ENCODE measurements at regions not wholly inside any gene's neighbourhood (a gene's known extent, or its start where the extent isn't known, plus 50 kb on each side); places are given as distances from the start of the nearest gene placed in this dataset.

DNA sequence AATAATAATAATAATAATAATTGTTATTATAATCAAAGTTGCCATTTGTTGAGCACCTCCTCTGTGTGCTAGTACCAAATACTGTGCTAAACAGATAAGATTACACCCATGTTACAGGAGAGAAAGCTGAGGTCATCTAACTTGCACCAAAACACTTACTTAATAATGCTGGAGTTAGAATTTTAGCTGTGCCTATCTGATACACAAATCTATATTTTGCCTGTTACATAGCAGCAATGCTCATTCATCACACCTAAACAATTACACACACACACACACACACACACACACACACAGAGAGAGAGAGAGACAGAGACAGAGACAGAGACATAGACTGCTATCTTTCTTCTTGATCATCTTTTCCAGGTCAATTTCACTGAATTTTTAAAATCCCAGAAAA lies 170.9 kb upstream of the KLF3 start:
- Histone ChIP-seq H3K4me3 (no peak overlapping the region), H3K36me3 (no peaks in the 10 kb centered on the region), H3K27ac (no peak overlapping the region), H3K9me3 (no peaks in the 10 kb centered on the region), H3K27me3 (replicated peaks; ENCODE audit: insufficient read depth) (no peaks in the 10 kb centered on the region), H3K4me1 (ENCODE audit: control insufficient read depth in 1 of 2, low read depth in 2 of 2) (peaks cover 0 to 6% of the 10 kb centered on the region in 2 donors)
- DNase-seq (ENCODE audit: low spot score) (no peak), ATAC-seq (ENCODE audit: insufficient number of reproducible peaks, low FRiP score, low read depth) (no peak)
- TF ChIP-seq, protein P1, sequence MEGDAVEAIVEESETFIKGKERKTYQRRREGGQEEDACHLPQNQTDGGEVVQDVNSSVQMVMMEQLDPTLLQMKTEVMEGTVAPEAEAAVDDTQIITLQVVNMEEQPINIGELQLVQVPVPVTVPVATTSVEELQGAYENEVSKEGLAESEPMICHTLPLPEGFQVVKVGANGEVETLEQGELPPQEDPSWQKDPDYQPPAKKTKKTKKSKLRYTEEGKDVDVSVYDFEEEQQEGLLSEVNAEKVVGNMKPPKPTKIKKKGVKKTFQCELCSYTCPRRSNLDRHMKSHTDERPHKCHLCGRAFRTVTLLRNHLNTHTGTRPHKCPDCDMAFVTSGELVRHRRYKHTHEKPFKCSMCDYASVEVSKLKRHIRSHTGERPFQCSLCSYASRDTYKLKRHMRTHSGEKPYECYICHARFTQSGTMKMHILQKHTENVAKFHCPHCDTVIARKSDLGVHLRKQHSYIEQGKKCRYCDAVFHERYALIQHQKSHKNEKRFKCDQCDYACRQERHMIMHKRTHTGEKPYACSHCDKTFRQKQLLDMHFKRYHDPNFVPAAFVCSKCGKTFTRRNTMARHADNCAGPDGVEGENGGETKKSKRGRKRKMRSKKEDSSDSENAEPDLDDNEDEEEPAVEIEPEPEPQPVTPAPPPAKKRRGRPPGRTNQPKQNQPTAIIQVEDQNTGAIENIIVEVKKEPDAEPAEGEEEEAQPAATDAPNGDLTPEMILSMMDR (IDR thresholded peaks at IDR 0.05) = no peak

DNA sequence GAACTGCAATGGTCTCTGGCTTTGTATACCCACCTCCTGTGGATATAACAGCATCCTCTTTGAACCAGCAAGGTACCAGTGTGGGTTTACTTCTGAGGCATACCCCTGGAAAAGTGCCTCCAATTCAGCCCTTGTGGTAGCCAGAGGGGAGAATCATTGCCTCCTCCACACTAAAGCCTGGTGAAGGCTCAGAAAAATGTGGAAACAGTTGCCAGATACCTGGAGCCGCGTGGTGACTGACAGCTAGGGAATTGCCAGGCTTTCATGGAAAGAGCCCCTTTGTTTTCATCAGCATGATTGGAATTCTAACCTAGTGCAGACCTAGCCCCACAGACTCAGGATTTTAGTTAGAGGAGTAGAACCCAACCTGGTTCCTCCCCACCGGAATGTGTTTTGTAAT lies 168.6 kb upstream of the KLF3 start:
- H3K9me3 ChIP-seq = no peaks in the 10 kb centered on the region
- H3K27ac ChIP-seq = no peak overlapping the region
- ATAC-seq (ENCODE audit: insufficient number of reproducible peaks, low FRiP score, low read depth) (no peak), DNase-seq (ENCODE audit: low spot score) (no peak)
- TF ChIP-seq, protein P1 (IDR thresholded peaks at IDR 0.05) = no peak
- H3K36me3 ChIP-seq = no peaks in the 10 kb centered on the region
- H3K4me3 ChIP-seq = no peak overlapping the region
- peaks cover 0 to under 1% of the 10 kb centered on the region in 2 donors for H3K4me1 ChIP-seq (ENCODE audit: control insufficient read depth in 1 of 2, low read depth in 2 of 2)
- no peaks in the 10 kb centered on the region for H3K27me3 ChIP-seq (replicated peaks; ENCODE audit: insufficient read depth)

DNA sequence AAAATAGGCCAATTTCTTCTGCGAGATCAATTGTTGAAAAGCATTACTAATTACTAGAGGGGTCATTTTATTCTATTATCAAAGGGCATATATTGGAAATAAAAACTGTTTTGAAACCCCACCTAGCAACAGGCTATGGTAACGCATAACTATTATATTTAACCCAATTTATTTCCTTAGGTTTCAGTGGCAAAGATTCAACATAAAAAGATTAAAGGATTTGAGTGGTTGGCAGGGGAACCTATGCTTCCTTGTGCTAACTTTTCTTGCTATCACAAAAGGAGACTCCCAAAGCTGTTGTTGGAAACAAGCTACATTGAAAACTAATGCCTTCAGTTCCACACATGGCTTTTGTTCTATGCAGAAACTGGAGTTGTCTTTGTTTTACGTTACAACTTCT lies 166.9 kb upstream of the KLF3 start:
- H3K36me3 ChIP-seq = no peaks in the 10 kb centered on the region
- no peaks in the 10 kb centered on the region for H3K9me3 ChIP-seq
- TF ChIP-seq, protein P1 (IDR thresholded peaks at IDR 0.05) = no peak
- no peak for DNase-seq (ENCODE audit: low spot score)
- ATAC-seq (ENCODE audit: insufficient number of reproducible peaks, low FRiP score, low read depth) = no peak
- H3K27ac ChIP-seq = no peak overlapping the region
- H3K4me1 ChIP-seq (ENCODE audit: control insufficient read depth in 1 of 2, low read depth in 2 of 2) = no peaks in the 10 kb centered on the region
- H3K4me3 ChIP-seq = no peak overlapping the region
- H3K27me3 ChIP-seq (replicated peaks; ENCODE audit: insufficient read depth) = no peaks in the 10 kb centered on the region

DNA sequence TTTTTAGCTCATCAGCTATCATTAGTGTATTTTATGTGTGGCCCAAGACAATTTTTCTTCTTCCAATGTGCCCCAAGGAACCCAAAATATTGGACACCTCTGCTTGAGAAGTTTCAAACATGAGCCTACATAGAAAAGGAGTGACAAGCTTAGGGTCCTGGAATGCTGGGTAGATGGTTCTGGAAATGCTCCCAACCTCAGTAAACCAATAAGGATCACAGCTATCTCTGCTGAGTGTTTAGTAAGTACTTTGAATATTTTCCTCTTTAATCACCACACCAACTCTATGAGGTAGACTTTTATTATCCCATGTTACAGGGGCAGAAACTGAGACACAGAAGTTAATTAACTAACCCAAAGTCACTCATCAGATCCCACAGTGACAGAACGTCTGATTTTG lies 164.9 kb upstream of the KLF3 start:
- no peak overlapping the region for H3K4me3 ChIP-seq
- no peaks in the 10 kb centered on the region for H3K9me3 ChIP-seq
- no peak overlapping the region for H3K27ac ChIP-seq
- no peaks in the 10 kb centered on the region for H3K36me3 ChIP-seq
- DNase-seq (ENCODE audit: low spot score) = no peak
- no peaks in the 10 kb centered on the region for H3K4me1 ChIP-seq (ENCODE audit: control insufficient read depth in 1 of 2, low read depth in 2 of 2)
- ATAC-seq (ENCODE audit: insufficient number of reproducible peaks, low FRiP score, low read depth) = no peak
- TF ChIP-seq, protein P1 (IDR thresholded peaks at IDR 0.05) = no peak
- H3K27me3 ChIP-seq (replicated peaks; ENCODE audit: insufficient read depth) = no peaks in the 10 kb centered on the region

DNA sequence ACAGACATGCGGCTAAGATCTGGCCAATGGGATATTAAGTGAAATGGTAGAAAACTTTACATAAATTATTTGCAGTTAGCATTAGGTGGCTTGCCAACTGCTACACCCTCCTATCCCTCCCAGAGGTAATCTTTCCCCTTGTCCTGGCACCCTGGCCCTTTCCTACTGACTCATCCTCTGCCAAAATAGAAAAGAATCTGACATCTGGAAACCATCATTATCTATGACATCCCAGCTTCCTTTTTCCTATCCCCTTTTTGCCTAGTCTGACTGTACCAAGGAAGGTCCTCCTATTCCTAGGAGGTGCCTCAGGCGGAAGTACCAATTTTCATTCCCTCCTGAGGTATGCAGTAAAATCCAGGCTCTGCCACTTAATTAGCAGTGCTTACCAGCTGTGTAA lies 163.6 kb upstream of the KLF3 start:
- Histone ChIP-seq H3K4me3 (no peak overlapping the region), H3K27ac (no peak overlapping the region), H3K9me3 (no peaks in the 10 kb centered on the region), H3K4me1 (ENCODE audit: control insufficient read depth in 1 of 2, low read depth in 2 of 2) (no peaks in the 10 kb centered on the region), H3K27me3 (replicated peaks; ENCODE audit: insufficient read depth) (no peaks in the 10 kb centered on the region), H3K36me3 (no peaks in the 10 kb centered on the region)
- DNase-seq (ENCODE audit: low spot score) (no peak), ATAC-seq (ENCODE audit: insufficient number of reproducible peaks, low FRiP score, low read depth) (no peak)
- TF ChIP-seq, protein P1 (IDR thresholded peaks at IDR 0.05) = no peak
